ENCODE measurements at regions not wholly inside any gene's neighbourhood (a gene's known extent, or its start where the extent isn't known, plus 50 kb on each side); places are given as distances from the start of the nearest gene placed in this dataset.
A peak's percentile ranks its signal among the peaks of the same experiment; 100 is the strongest.
"Not testable (repeated sequence)": the region's sequence is repeated elsewhere in the genome, so short reads cannot be mapped to it uniquely, and the experiment has no call there.

- no peak for TF ChIP-seq CTCF (IDR thresholded peaks at IDR 0.05; ENCODE audit: low read depth, low read length)
- H3K27me3 ChIP-seq: no peaks in the 10 kb centered on the region
- H3K4me3 ChIP-seq: no peak overlapping the region
- no peaks in the 10 kb centered on the region for H3K9me3 ChIP-seq (ENCODE audit: low read depth)
- DNase-seq (ENCODE audit: low read depth in 1 of 2, low spot score in 1 of 2): no peak
- no peaks in the 10 kb centered on the region for H3K36me3 ChIP-seq
- H3K27ac ChIP-seq: no peak overlapping the region
- peaks cover 20% of the 10 kb centered on the region for H3K4me1 ChIP-seq (ENCODE audit: low read depth)
Measured at GRCh38 chr5:167415779-167416746, 875.4 kb upstream of the WWC1 start.

GRCh38 chr5:167417662-167418061 is 873.8 kb upstream of the WWC1 start:
- peaks cover 20% of the 10 kb centered on the region for H3K4me1 ChIP-seq (ENCODE audit: low read depth)
- no peak overlapping the region for H3K4me3 ChIP-seq
- no peaks in the 10 kb centered on the region for H3K27me3 ChIP-seq
- H3K36me3 ChIP-seq: no peaks in the 10 kb centered on the region
- TF ChIP-seq CTCF (IDR thresholded peaks at IDR 0.05; ENCODE audit: low read depth, low read length): no peak
- no peaks in the 10 kb centered on the region for H3K9me3 ChIP-seq (ENCODE audit: low read depth)
- no peak for DNase-seq (ENCODE audit: low read depth in 1 of 2, low spot score in 1 of 2)
- H3K27ac ChIP-seq: no peak overlapping the region

GRCh38 chr5:167425161-167425560 is 866.3 kb upstream of the WWC1 start:
- no peaks in the 10 kb centered on the region for H3K36me3 ChIP-seq
- peaks cover 13% of the 10 kb centered on the region for H3K27me3 ChIP-seq
- no peak overlapping the region for H3K27ac ChIP-seq
- no peaks in the 10 kb centered on the region for H3K9me3 ChIP-seq (ENCODE audit: low read depth)
- H3K4me3 ChIP-seq: no peak overlapping the region
- DNase-seq (ENCODE audit: low read depth in 1 of 2, low spot score in 1 of 2): peak in 1 of 2 donors; percentile 69
- no peak for TF ChIP-seq CTCF (IDR thresholded peaks at IDR 0.05; ENCODE audit: low read depth, low read length)
- peaks cover 17% of the 10 kb centered on the region for H3K4me1 ChIP-seq (ENCODE audit: low read depth)

- H3K36me3 ChIP-seq: no peaks in the 10 kb centered on the region
- H3K9me3 ChIP-seq (ENCODE audit: low read depth): no peaks in the 10 kb centered on the region
- no peak for TF ChIP-seq CTCF (IDR thresholded peaks at IDR 0.05; ENCODE audit: low read depth, low read length)
- peaks cover 17% of the 10 kb centered on the region for H3K4me1 ChIP-seq (ENCODE audit: low read depth)
- no peak overlapping the region for H3K27ac ChIP-seq
- no peak for DNase-seq (ENCODE audit: low read depth in 1 of 2, low spot score in 1 of 2)
- H3K27me3 ChIP-seq: peaks cover 13% of the 10 kb centered on the region
- no peak overlapping the region for H3K4me3 ChIP-seq
Measured at GRCh38 chr5:167426501-167426900, 864.9 kb upstream of the WWC1 start.

- peaks cover 17% of the 10 kb centered on the region for H3K4me1 ChIP-seq (ENCODE audit: low read depth)
- not testable (repeated sequence) for DNase-seq (ENCODE audit: low read depth in 1 of 2, low spot score in 1 of 2); H3K9me3 ChIP-seq (ENCODE audit: low read depth); H3K27ac ChIP-seq; H3K4me3 ChIP-seq; H3K36me3 ChIP-seq
- peaks cover 13% of the 10 kb centered on the region for H3K27me3 ChIP-seq
Measured at GRCh38 chr5:167427641-167428040, 863.8 kb upstream of the WWC1 start.

- Histone ChIP-seq H3K9me3 (ENCODE audit: low read depth) (no peaks in the 10 kb centered on the region), H3K27me3 (no peaks in the 10 kb centered on the region), H3K4me1 (ENCODE audit: low read depth) (no peaks in the 10 kb centered on the region), H3K4me3 (no peak overlapping the region), H3K27ac (no peak overlapping the region), H3K36me3 (no peaks in the 10 kb centered on the region)
- no peak for DNase-seq (ENCODE audit: low read depth in 1 of 2, low spot score in 1 of 2)
- TF ChIP-seq CTCF (IDR thresholded peaks at IDR 0.05; ENCODE audit: low read depth, low read length): no peak
Measured at GRCh38 chr5:167440846-167441245, 850.6 kb upstream of the WWC1 start.

Measured in cardiac muscle cell (in vitro differentiated cells and primary cell).